Neural cell (in vitro differentiated cells): ENCODE measurements at regions not wholly inside any gene's neighbourhood (a gene's known extent, or its start where the extent isn't known, plus 50 kb on each side); places are given as distances from the start of the nearest gene placed in this dataset.

Experiments used
- CTCF ChIP-seq: fragments of 450-650 bp; IDR thresholded peaks from 2 replicates; pipeline ENCODE4 v1.5.1; 2014; ENCODE audit warnings: antibody characterized with exemption, mild to moderate bottlenecking, moderate library complexity; ENCODE audit not compliant: poor library complexity, severe bottlenecking
- MXI1 ChIP-seq: fragments of 450-650 bp; conservative IDR thresholded peaks from 2 replicates; pipeline ENCODE4 v1.6.1; 2014; ENCODE audit warnings: antibody characterized with exemption, mild to moderate bottlenecking; ENCODE audit not compliant: poor library complexity, severe bottlenecking
- POLR2AphosphoS5 ChIP-seq: IDR thresholded peaks from 2 replicates; pipeline ENCODE4 v1.6.1; 2012
- RAD21 ChIP-seq: fragments of 450-650 bp; conservative IDR thresholded peaks from 2 replicates; pipeline ENCODE4 v1.6.1; 2014; ENCODE audit warnings: antibody characterized with exemption, mild to moderate bottlenecking, moderate library complexity

GRCh38 chr5:128693764-128694163, 155.7 kb upstream of the FBN2 start:
- no peak for TF ChIP-seq CTCF
- TF ChIP-seq POLR2AphosphoS5 = no peak
- TF ChIP-seq MXI1 = no peak
- no peak for TF ChIP-seq RAD21
